ENCODE measurements at regions not wholly inside any gene's neighbourhood (a gene's known extent, or its start where the extent isn't known, plus 50 kb on each side); places are given as distances from the start of the nearest gene placed in this dataset.

DNA sequence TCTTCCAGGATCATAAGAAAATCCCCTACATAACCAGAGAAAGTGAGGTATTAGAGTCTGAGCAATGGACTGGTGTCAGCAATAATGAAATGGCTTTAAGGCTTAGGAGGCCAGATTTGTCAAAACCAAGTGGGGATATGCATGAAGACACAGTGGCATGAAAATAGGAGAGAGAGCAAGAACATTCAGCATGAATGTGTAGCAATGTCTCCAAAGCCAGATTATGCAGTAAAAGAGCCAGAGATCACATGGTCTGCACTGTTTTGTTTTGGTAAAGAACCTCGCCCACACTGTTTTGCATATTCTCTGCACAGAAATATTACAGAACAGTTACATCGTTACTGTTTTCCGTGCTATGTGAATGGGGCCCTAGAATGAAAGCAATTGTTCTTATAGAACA, 589.4 kb downstream of the PLPP3 start:
- Mint-ChIP-seq H3K9me3 (peaks cover under 1 to 4% of the 10 kb centered on the region in 2 donors), H3K27ac (no peak overlapping the region), H3K27me3 (peaks cover 15 to 29% of the 10 kb centered on the region in 2 donors), H3K36me3 (no peaks in the 10 kb centered on the region), H3K4me1 (no peaks in the 10 kb centered on the region), H3K4me3 (no peak overlapping the region)
- no peak for ATAC-seq (replicated peaks)
- no peak for DNase-seq

DNA sequence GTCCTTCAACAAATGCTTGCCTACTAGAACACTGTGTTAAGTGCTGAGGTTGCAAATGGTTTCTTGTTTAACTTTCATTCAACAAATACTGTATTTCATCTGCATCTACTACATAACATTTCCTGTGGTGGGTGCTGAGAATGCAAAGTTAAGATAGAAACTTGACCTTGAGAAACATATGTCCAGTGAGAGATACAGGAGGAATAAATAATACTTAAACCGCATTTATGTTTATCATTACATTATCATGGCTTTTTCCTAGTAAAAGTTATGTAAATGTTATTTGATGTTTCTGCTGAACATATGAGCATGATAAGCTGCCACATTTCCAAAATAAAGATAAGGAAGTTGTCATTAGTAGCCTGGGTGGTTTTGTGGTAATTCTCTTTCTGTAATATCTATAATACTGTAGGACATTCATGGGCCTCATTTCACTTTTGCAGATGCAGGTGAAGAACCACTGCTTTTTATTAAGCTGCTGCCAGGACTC, 590.4 kb downstream of the PLPP3 start:
- Mint-ChIP-seq H3K9me3 (no peaks in the 10 kb centered on the region), H3K4me3 (no peak overlapping the region), H3K4me1 (no peaks in the 10 kb centered on the region), H3K36me3 (no peaks in the 10 kb centered on the region), H3K27me3 (peaks cover 7 to 22% of the 10 kb centered on the region in 2 donors), H3K27ac (no peak overlapping the region)
- ATAC-seq (replicated peaks), result no peak
- no peak for DNase-seq

DNA sequence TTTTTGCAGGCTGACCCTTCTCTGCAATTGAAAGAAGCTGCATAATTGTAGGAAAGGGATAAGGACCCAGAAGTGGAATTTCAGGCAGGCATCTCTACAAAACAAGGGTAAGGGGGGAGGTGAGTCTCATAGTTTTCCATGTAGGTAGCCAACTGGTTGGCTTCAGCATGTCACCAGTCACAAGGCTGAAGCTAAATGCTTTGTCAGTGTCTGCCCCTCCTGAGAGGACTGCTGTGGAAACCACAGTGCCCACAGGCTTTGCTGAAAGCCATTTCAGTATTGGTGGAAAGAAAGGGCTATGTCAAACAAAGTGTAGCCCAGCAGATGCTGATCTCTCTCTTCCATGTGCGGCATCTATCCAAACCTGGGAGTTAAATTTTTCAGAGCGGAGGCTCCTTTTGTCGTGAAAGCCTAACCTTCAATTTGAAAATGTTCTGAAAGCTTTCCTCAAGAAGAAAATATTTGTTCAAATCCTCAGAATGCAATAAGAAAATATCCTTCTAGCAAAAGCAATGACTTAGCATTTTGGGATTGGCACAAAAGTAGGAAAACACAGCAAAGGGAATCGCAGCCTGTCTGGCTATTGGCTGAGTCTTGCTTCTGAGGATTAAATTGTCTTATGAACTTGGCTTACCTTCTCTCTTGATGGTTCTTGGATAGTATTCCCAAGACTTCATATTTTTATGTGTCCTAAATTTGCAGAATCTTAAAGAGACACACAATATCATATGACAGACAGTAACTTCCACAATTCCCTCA, 591.7 kb downstream of the PLPP3 start:
- ATAC-seq (replicated peaks) (no peak), DNase-seq (no peak)
- Mint-ChIP-seq H3K4me3 (no peak overlapping the region), H3K36me3 (no peaks in the 10 kb centered on the region), H3K9me3 (no peaks in the 10 kb centered on the region), H3K27ac (no peak overlapping the region), H3K4me1 (no peaks in the 10 kb centered on the region), H3K27me3 (peaks cover 3 to 29% of the 10 kb centered on the region in 2 donors)

DNA sequence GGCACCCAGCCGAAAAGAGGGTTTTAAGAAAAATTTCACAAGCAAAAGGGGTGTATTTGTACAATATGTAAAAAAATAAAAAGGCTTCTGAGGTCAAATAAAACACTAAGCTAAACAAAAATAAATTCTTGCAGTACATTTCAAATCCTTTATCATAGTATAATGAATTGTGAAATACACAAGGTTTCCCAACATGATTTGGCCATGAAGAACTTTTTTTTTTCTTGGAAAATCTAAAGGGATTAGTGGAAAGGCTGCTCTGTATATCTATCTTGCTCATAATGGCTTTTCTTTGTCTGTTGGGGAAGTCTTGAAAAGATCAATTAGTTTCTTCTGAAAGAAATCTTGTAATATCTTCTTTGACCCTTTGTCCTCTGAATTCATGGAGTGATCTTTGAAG, 593.4 kb downstream of the PLPP3 start:
- ATAC-seq (replicated peaks) (no peak), DNase-seq (no peak)
- Mint-ChIP-seq H3K27me3 (peaks cover 3 to 30% of the 10 kb centered on the region in 2 donors), H3K27ac (no peak overlapping the region), H3K36me3 (no peaks in the 10 kb centered on the region), H3K4me1 (no peaks in the 10 kb centered on the region), H3K4me3 (no peak overlapping the region), H3K9me3 (no peaks in the 10 kb centered on the region)

DNA sequence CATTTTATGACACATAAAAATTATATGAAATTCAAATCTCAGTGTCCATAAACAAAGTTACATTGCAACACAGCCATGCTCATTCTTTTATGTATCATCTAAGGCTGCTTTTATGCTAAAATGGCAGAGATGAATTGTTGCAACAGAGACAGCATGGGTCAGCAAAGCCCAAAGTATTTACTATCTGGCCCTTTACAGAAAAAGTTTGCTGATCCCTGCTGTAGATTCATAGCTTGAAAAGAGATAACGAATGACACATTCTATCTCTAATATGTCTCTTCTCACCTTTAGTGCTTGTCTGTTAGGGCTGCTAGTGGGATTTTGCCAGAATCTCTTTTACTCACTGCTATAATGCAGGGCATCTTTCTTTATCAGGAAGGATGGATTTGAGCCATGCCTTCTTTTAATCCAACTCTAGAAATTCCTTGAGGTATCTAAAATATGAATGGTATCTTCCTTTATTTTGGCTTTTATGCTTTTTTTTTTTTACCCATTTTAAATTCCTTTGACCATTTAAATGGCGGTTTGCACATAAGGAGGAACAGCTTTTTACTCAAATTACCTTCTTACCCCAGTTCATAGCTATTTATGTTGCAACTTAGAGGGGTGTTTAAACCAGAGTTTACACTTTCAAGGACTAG, 598.2 kb downstream of the PLPP3 start:
- ATAC-seq (replicated peaks) (no peak), DNase-seq (no peak)
- Mint-ChIP-seq H3K36me3 (no peaks in the 10 kb centered on the region), H3K9me3 (peaks cover 3 to 4% of the 10 kb centered on the region in 2 donors), H3K27me3 (peaks cover 3 to 15% of the 10 kb centered on the region in 2 donors), H3K27ac (no peak overlapping the region), H3K4me1 (no peaks in the 10 kb centered on the region), H3K4me3 (no peak overlapping the region)

DNA sequence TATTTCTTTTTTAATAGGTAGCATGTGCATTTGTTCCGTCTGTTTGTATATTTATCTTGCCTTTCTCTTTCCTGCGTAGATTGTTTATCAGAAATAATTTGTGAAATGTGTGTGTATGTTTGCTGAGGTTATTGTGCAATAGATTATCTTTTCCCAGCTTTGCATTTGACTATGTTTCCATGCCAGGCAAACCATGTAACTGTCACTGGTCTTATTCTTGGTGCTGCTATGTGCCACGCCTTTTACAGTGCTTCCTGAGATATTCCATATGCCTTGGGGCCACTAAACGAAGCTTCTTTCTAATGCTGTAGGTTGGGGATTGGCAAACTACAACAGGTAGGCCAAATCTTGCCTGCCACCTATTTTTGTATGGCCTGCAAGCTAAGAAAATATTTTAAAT, 598.8 kb downstream of the PLPP3 start:
- DNase-seq, result no peak
- peaks cover 3 to 4% of the 10 kb centered on the region in 2 donors for H3K9me3 Mint-ChIP-seq
- no peak overlapping the region for H3K4me3 Mint-ChIP-seq
- no peak for ATAC-seq (replicated peaks)
- no peaks in the 10 kb centered on the region for H3K4me1 Mint-ChIP-seq
- peaks cover 3 to 14% of the 10 kb centered on the region in 2 donors for H3K27me3 Mint-ChIP-seq
- H3K27ac Mint-ChIP-seq, result no peak overlapping the region
- no peaks in the 10 kb centered on the region for H3K36me3 Mint-ChIP-seq

DNA sequence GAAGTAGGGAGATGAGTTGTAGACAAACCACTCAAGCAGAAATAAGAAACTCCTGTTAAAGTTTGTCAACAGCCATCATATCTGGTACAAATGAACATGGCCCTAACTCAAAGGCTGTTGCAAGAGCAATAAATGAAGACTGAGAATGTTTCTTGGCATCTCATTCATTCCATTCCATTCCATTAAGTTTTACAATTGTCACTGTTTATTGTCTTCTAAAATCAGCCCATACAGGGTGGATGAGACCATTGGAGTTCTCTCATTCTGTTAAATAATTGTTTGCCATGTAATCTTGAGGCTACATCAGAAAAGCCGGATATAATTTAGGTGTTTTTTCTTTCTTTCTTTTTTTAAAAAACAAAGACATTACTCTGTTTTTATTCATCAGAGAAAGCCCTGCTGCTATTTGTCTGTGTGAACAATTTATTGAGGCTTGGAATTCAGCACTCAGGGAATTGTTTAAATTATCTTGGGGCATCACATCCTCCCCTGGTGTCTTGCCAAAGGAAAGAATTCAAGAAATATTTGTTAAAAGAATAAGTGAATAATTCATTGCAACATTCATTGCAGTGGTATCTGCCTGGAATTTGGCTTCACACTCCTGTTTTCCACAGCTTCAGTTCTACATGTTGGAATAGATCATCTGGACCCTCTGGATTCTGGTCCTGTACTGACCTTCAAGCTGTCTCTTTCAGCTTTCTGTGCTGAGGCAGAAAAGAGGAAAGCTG, 604.5 kb downstream of the PLPP3 start:
- Mint-ChIP-seq H3K4me3 (no peak overlapping the region), H3K36me3 (no peaks in the 10 kb centered on the region), H3K9me3 (peaks cover 3 to 4% of the 10 kb centered on the region in 2 donors), H3K27me3 (peaks cover 0 to 11% of the 10 kb centered on the region in 2 donors), H3K4me1 (no peaks in the 10 kb centered on the region), H3K27ac (no peak overlapping the region)
- DNase-seq (no peak), ATAC-seq (replicated peaks) (no peak)

DNA sequence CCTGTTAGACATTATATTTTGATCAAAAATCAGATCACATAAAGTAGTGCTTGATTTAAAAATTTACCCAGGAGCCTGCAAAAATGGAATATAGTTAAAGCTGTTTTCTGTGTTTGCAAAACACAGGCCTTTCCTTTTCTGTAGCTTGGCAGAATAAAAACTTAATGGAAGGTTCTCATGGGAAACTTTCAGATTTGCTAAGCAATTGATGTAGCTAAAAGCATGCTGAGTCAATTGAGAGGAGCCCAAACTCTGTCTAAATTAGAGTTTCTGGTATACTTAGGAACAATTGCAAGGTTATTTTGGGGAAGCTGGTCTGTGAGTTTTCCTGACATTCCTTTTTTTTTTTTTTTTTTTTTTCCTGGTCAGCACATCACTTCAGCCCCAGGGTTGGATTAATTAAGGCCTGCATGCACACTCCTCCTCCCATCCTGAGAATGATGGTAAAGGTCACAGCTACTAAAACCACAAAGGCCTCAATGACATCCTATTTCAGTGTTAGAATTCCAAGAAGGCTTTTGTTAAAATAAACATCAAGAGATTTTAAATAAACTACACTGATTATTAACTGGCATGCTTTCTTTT, 608.7 kb downstream of the PLPP3 start:
- H3K36me3 Mint-ChIP-seq, result no peaks in the 10 kb centered on the region
- ATAC-seq (replicated peaks) (no peak), DNase-seq (no peak)
- peaks cover 0 to 2% of the 10 kb centered on the region in 2 donors for H3K9me3 Mint-ChIP-seq
- peaks cover 9 to 24% of the 10 kb centered on the region in 2 donors for H3K27me3 Mint-ChIP-seq
- no peaks in the 10 kb centered on the region for H3K4me1 Mint-ChIP-seq
- no peak overlapping the region for H3K27ac Mint-ChIP-seq
- H3K4me3 Mint-ChIP-seq, result no peak overlapping the region

DNA sequence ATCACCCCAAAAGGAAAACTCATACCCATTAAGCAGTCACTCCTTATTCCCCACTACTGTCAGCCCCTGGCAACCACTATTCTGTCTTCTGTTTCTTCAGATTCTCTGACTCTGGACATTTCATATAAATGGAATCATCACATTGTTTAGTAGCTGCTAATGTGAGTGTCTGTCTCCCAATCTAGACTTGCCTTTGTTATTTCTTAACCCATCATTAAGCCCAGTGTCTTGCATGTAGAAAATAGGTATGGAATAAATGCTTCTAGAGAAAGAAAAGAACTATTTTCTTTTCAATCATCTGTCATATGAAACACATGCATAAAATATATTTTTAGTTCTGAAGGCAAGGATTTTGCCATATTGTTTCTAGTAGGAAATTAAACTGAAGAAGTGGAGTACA, 610.0 kb downstream of the PLPP3 start:
- no peak overlapping the region for H3K27ac Mint-ChIP-seq
- H3K9me3 Mint-ChIP-seq, result peaks cover 0 to 2% of the 10 kb centered on the region in 2 donors
- H3K4me3 Mint-ChIP-seq, result no peak overlapping the region
- DNase-seq, result no peak
- peaks cover 15 to 26% of the 10 kb centered on the region in 2 donors for H3K27me3 Mint-ChIP-seq
- no peak for ATAC-seq (replicated peaks)
- H3K36me3 Mint-ChIP-seq, result no peaks in the 10 kb centered on the region
- H3K4me1 Mint-ChIP-seq, result no peaks in the 10 kb centered on the region

DNA sequence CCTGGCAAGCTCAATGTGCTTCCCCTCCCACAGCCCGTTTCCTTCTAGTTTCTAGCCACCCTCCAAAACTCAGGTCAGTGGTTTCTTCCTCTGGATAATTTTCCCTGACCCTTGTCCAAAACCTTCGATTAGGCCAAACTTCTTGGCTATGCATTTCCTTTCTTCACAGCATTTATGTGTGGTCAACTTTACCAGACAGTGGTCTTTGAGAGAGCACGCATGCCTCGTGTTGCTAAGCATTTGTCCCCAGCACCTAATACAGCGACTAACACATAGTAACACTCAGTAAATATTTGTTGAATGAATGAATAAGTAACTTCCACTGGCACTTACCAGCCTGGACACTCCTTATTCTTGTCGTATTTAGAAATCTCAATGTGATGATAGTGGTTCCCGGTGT, 610.7 kb downstream of the PLPP3 start:
- H3K27me3 Mint-ChIP-seq, result peaks cover 15 to 22% of the 10 kb centered on the region in 2 donors
- H3K4me3 Mint-ChIP-seq, result no peak overlapping the region
- no peaks in the 10 kb centered on the region for H3K36me3 Mint-ChIP-seq
- no peaks in the 10 kb centered on the region for H3K4me1 Mint-ChIP-seq
- DNase-seq, result no peak
- peaks cover 0 to 2% of the 10 kb centered on the region in 2 donors for H3K9me3 Mint-ChIP-seq
- no peak overlapping the region for H3K27ac Mint-ChIP-seq
- ATAC-seq (replicated peaks), result no peak

DNA sequence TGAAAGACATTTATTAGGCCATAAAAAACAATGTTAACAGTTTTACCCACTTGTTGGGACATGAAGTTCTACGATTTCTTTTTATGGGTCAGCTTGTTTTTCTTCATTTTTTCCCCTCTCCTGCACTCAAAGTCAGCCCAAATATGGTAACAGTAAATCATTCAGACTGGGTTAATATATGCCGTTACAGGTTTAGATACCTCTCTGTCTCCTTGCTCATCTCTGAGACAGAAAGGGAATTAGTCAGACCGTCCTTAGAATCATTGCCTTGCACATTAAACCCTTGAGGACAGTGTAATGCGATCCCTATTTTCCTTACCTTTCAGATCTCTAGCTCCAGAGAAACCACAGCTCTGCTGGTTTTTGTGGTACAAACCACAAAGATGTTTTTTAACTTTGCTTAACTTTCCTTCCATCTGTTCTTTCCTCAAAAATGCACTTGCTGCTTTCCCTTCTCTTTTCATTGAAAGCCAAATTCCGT, 613.3 kb downstream of the PLPP3 start:
- no peaks in the 10 kb centered on the region for H3K4me1 Mint-ChIP-seq
- H3K9me3 Mint-ChIP-seq, result no peaks in the 10 kb centered on the region
- H3K27me3 Mint-ChIP-seq, result peaks cover 15 to 28% of the 10 kb centered on the region in 2 donors
- DNase-seq (no peak), ATAC-seq (replicated peaks) (no peak)
- no peaks in the 10 kb centered on the region for H3K36me3 Mint-ChIP-seq
- no peak overlapping the region for H3K4me3 Mint-ChIP-seq
- no peak overlapping the region for H3K27ac Mint-ChIP-seq

DNA sequence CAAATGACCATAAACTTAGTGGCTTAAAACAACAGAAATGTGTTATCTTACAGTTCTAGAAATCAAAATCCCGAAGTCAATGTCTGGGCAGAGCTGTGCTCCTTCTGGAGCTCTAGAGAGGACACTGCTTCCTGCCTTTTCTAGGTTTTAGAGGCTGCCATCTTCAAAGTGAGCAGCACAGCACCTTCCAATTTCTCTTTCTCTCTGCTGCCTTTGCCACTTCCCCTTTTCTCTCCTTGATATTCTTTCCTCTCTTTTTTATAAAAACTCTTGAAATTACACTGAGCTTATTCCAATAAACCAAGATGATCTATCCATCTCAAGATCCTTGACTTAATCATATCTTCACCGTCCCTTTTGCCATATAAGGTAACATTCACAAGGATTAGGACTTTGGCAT, 616.9 kb downstream of the PLPP3 start:
- ATAC-seq (replicated peaks), result no peak
- H3K27me3 Mint-ChIP-seq, result peaks cover 6 to 21% of the 10 kb centered on the region in 2 donors

DNA sequence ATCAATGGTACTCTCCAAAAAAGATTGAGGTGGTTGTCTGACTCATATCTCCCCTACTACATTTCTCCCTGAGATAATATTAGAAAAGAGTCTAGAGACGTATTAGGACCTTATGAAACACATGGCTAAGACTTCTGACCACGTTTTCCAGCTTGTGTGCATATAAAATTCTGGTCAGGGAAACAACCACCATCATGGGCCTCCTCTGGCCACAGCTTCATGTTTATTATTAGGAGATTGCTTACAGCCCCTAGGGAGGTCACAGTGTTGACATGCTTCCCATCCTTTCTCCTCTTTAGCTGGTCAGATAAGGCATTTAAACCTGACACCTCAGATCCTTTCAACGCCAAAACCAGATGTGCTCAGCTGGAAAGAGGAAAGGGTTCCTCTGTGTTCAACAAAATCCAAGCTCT, 620.2 kb downstream of the PLPP3 start:
- no peak overlapping the region for H3K4me3 Mint-ChIP-seq
- H3K36me3 Mint-ChIP-seq, result no peaks in the 10 kb centered on the region
- H3K4me1 Mint-ChIP-seq, result no peaks in the 10 kb centered on the region
- peaks cover 0 to 14% of the 10 kb centered on the region in 2 donors for H3K27me3 Mint-ChIP-seq
- H3K27ac Mint-ChIP-seq, result no peak overlapping the region
- DNase-seq (no peak), ATAC-seq (replicated peaks) (no peak)
- no peaks in the 10 kb centered on the region for H3K9me3 Mint-ChIP-seq

More for the DNA sequence above, 616.9 kb downstream of the PLPP3 start:
- Mint-ChIP-seq H3K9me3 (no peaks in the 10 kb centered on the region), H3K4me3 (no peak overlapping the region), H3K36me3 (no peaks in the 10 kb centered on the region), H3K27ac (no peak overlapping the region), H3K4me1 (no peaks in the 10 kb centered on the region)
- no peak for DNase-seq

DNA sequence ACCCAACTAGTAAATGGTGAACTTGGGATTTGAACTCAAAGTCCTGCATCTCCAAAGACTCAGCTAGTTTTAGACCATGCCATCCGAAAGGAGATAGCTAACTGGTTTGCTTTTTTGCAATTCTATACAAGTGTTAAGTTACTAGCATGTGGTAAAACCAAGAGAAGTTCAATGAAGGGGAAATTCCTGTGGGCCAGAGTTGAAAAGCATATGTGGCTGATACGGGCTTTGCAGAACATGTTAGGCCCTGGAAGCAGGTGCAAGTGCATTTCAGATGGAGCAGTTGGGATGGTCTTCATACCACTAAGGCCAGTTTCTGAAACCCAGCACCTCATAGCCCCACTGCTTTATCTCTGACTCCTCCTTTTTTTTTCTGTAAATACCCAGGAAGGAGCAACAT, 620.9 kb downstream of the PLPP3 start:
- H3K4me1 Mint-ChIP-seq, result no peaks in the 10 kb centered on the region
- ATAC-seq (replicated peaks), result no peak
- no peak for DNase-seq
- no peaks in the 10 kb centered on the region for H3K36me3 Mint-ChIP-seq
- no peak overlapping the region for H3K27ac Mint-ChIP-seq
- no peak overlapping the region for H3K4me3 Mint-ChIP-seq
- H3K27me3 Mint-ChIP-seq, result peaks cover 0 to 14% of the 10 kb centered on the region in 2 donors
- no peaks in the 10 kb centered on the region for H3K9me3 Mint-ChIP-seq
